GM10248 (cell line): ENCODE measurements at regions not wholly inside any gene's neighbourhood (a gene's known extent, or its start where the extent isn't known, plus 50 kb on each side); places are given as distances from the start of the nearest gene placed in this dataset.

Experiments used
- CTCF ChIA-PET: fragments of 300-600 bp; sonication (Branson Sonifier 250); formaldehyde crosslinking; extraction: SDS; loops from one replicate; lab custom pipeline; 2021; ENCODE audit warnings: antibody characterized with exemption; lab: Yijun Ruan, JAX
- POLR2A ChIA-PET: fragments of 350-650 bp; sonication (Branson Sonifier 250); formaldehyde crosslinking; extraction: SDS; loops from one replicate; lab custom pipeline; 2020; ENCODE audit warnings: antibody characterized with exemption; lab: Yijun Ruan, JAX
- DNase-seq: peaks from one replicate; pipeline ENCODE4 v3.0.0; 2012; ENCODE audit errors: extremely low spot score
- TF ChIP-seq, protein P1 (sequence below): IDR thresholded peaks from 2 replicates; pipeline ENCODE4 v1.5.1; 2012; ENCODE audit warnings: mild to moderate bottlenecking, low read depth; ENCODE audit errors: extremely low read depth, missing control alignments, control extremely low read depth

DNA sequence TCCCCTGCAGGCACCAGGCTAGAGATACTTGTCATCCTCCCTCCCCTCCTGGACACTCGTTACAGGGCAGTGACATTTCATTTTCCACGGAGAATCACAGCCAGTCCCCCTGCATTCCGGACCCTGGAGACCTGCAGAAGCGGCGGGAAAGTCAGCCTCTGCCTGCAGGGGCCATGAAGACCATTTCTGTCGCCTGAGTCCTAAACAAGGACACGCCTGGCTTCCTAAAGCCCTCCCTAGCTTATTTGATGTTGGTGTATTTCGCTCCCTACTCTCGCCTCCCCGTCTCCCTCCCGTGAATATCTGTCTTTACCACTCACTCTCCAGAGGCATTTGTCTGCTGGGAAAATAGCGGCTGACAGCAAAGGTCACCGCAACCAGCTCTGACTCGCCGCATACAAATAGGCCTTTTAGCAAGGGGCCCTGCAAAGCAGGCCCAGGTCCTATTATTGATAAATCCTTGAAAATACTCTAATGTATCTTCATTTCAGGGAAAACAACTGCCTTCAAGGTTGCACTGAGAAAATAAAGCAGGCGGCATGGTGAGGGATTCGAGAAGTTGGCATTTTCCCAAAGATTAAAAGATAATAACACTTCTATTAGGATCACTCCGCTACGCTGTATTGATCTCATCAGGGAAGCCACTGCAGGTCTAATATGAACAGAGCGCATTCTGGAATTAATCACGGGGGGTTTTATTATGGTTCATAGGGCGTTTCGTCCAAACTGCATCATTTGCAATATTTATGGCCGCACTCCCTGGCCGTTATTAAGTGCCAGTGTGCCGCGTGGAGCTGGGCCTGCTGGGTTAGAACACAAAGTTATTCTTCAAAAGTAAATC is 447.1 kb upstream of the CDH5 start:
- ChIA-PET CTCF (no interaction called here), POLR2A (no interaction called here)
- TF ChIP-seq, protein P1, sequence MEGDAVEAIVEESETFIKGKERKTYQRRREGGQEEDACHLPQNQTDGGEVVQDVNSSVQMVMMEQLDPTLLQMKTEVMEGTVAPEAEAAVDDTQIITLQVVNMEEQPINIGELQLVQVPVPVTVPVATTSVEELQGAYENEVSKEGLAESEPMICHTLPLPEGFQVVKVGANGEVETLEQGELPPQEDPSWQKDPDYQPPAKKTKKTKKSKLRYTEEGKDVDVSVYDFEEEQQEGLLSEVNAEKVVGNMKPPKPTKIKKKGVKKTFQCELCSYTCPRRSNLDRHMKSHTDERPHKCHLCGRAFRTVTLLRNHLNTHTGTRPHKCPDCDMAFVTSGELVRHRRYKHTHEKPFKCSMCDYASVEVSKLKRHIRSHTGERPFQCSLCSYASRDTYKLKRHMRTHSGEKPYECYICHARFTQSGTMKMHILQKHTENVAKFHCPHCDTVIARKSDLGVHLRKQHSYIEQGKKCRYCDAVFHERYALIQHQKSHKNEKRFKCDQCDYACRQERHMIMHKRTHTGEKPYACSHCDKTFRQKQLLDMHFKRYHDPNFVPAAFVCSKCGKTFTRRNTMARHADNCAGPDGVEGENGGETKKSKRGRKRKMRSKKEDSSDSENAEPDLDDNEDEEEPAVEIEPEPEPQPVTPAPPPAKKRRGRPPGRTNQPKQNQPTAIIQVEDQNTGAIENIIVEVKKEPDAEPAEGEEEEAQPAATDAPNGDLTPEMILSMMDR, result no peak
- DNase-seq, result no peak

DNA sequence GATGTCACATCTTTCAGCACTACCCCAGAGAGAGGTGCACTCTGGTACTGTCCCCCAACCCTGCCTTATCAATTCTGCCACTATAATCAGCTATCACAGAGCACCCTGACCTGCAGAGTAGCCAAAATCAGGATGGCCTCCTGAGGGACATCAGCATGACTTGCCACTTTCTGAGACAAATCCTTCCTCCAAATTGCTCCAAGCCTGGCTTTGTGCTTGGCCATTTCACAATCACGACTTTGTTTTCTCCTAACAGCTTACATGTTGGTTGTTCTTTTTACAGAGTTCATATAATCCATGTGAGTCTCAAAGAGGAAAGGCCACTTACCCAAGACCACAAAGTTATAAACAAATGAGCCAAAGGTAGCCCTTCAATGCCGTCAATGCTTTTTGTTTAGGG is 449.0 kb upstream of the CDH5 start:
- ChIA-PET POLR2A (no interaction called here), CTCF (no interaction called here)
- no peak for DNase-seq
- TF ChIP-seq, protein P1, result no peak

DNA sequence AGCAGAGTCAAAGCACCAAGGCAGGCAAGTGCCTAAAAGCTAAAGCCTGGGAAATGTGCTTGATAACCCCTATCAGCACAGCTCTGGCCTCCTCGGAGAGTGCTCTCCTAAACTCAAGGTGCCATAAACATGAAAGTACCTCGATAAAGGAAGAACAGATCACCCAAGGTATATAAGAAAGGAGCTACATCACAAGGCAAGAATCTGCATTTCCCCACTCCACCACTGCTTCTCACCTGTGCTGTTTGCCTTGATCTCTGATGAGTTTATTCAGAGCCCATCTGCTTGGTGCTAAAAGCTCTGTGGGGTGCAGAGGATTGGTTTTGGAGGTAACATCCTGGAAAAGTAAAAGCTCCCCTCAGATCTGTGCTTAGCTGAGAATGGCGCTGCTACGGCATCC is 449.5 kb upstream of the CDH5 start:
- POLR2A ChIA-PET, result no interaction called here
- DNase-seq, result no peak

DNA sequence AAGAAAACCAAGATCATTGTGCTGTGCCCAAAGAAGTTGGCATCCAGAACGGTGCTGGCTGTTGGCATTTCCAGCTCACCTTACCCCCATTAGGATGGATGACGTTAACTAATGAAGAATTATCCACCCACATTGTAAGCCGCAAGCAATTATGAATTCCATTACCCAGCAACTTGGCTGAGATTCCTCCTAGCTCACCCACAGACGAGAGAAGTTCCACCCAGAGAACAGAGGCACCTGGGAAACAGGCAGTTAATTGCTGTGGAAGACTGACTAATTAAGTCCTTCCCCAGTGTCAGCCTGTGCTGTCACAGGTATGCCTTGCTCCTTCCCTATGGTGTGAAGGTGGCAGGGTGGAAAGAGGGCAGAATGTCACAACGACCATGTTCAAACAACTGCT is 456.2 kb upstream of the CDH5 start:
- ChIA-PET CTCF (interaction anchor here (0.7 to 1.2 kb wide), 3 partner anchors 9 to 15 kb away, joined by 3 read pairs; no protein-coding TSS in a partner anchor), POLR2A (no interaction called here)
- TF ChIP-seq, protein P1, result no peak
- no peak for DNase-seq

More for the DNA sequence above, 449.5 kb upstream of the CDH5 start:
- CTCF ChIA-PET, result no interaction called here
- TF ChIP-seq, protein P1, result no peak

DNA sequence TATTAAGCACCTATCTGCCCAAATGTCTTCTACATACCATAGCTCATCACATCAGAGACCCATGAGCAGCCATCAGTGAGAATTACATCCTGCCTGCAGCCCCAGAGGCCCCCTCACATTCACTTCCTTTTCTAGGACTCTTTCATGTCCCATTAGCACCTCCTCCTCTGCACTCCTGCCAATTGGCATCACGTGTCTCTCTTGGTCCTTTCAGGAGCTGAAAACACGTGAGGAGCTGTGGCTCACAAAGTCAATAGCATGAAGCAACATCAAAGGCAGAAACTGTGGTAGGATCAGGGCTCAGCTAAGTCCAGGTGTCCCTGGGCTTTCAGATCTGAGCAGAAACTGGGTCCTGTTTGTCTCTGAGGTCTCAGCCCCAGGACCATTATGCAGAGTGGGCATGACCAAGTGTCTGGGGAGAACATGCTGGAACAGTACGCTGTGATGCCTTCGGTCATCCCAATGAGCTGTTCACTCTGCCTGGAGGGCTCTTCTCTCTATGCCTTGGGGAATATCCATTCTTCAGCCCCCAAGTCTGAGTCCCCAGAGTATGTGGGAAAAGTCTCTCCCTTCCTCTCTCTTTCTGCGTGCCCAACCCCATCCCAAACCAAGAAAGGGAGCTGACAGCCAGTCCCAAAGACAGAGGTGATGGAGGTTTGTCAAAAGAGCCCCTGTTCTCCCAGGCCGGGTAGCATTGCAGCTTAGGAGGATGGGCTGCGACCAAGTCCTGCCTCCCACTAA is 457.0 kb upstream of the CDH5 start:
- DNase-seq, result no peak
- ChIA-PET CTCF (interaction anchor here (0.7 to 1.0 kb wide), 2 partner anchors 8 to 16 kb away, joined by 3 read pairs; no protein-coding TSS in a partner anchor), POLR2A (no interaction called here)

DNA sequence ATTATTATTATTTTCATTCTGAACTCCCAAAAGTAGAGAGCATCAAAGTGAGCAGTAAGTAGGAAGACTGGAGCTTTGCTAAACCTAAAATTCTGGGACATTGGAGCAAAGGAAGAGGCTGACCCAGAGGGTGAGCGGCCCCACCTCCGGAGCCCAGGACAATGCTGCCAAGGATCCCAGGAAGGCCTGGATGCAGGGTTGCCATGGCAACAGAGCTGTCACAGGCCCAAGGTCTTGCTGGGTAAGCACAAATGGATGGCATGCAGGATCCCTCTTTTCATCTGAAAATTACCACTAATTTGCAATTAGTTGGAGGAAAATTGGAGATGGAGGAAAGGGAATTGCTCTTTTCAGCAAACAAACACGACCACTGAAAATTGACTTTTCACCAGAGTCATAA is 457.9 kb upstream of the CDH5 start:
- TF ChIP-seq, protein P1, result no peak
- ChIA-PET POLR2A (no interaction called here), CTCF (interaction anchor here (1.6 kb wide), 1 partner anchor 9 kb away, joined by 5 read pairs; no protein-coding TSS in a partner anchor)
- no peak for DNase-seq

More for the DNA sequence above, 457.0 kb upstream of the CDH5 start:
- TF ChIP-seq, protein P1, result no peak
